ENCODE measurements at regions not wholly inside any gene's neighbourhood (a gene's known extent, or its start where the extent isn't known, plus 50 kb on each side); places are given as distances from the start of the nearest gene placed in this dataset.

DNA sequence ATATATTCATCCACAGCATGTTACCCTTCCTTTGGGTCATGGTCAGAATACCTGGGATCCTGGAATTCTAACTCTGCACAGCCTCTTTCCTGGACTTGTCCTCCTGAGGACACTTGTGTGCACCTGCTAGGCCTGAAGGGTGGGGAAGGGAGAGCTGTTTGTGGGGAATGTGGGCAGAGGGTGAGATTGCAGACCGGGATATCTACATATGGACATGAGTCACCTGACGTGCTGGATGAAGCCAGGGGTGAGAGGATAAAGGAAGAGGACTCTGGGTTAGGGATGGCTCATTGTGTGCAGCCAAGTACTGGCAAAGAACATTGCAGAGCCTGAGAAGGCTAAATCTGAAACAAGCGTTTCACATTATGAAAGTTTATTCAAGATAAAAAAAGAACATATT, 241.4 kb upstream of the RPS23 start:
- in situ Hi-C loops (cut with HindIII; ENCODE audit: low pct_unique_long_range_greater_than_20kb, low sequenced_read_pairs), result no loop called here
- DNase-seq (ENCODE audit: low read depth, low spot score) (no peak), ATAC-seq (no peak)
- CTCF ChIA-PET, result no interaction called here
- no peak overlapping the region for H3K4me3 ChIP-seq (ENCODE audit: low read depth in 2 of 2, low read length in 2 of 2)
- H3K4me1 ChIP-seq (ENCODE audit: control insufficient read depth, insufficient read depth, low read length), result no peaks in the 10 kb centered on the region
- no peaks in the 10 kb centered on the region for H3K9me3 ChIP-seq (ENCODE audit: control insufficient read depth, insufficient read depth, low read depth, low read length)
- no TSS peak for BruUV-seq (replicated peaks)
- POLR2A ChIA-PET, result no interaction called here
- H3K27ac ChIP-seq (ENCODE audit: low read length), result no peak overlapping the region
- no peaks in the 10 kb centered on the region for H3K27me3 ChIP-seq (ENCODE audit: control insufficient read depth, insufficient read depth, low read length)
- TF ChIP-seq, protein P1, sequence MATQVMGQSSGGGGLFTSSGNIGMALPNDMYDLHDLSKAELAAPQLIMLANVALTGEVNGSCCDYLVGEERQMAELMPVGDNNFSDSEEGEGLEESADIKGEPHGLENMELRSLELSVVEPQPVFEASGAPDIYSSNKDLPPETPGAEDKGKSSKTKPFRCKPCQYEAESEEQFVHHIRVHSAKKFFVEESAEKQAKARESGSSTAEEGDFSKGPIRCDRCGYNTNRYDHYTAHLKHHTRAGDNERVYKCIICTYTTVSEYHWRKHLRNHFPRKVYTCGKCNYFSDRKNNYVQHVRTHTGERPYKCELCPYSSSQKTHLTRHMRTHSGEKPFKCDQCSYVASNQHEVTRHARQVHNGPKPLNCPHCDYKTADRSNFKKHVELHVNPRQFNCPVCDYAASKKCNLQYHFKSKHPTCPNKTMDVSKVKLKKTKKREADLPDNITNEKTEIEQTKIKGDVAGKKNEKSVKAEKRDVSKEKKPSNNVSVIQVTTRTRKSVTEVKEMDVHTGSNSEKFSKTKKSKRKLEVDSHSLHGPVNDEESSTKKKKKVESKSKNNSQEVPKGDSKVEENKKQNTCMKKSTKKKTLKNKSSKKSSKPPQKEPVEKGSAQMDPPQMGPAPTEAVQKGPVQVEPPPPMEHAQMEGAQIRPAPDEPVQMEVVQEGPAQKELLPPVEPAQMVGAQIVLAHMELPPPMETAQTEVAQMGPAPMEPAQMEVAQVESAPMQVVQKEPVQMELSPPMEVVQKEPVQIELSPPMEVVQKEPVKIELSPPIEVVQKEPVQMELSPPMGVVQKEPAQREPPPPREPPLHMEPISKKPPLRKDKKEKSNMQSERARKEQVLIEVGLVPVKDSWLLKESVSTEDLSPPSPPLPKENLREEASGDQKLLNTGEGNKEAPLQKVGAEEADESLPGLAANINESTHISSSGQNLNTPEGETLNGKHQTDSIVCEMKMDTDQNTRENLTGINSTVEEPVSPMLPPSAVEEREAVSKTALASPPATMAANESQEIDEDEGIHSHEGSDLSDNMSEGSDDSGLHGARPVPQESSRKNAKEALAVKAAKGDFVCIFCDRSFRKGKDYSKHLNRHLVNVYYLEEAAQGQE (IDR thresholded peaks at IDR 0.05; ENCODE audit: insufficient read depth in 1 of 2, low read depth in 2 of 2, low read length in 1 of 2), result no peak
- no peak for TF ChIP-seq TCF7L2 (IDR thresholded peaks at IDR 0.05; ENCODE audit: low read depth, low read length)
- TF ChIP-seq, protein P2, sequence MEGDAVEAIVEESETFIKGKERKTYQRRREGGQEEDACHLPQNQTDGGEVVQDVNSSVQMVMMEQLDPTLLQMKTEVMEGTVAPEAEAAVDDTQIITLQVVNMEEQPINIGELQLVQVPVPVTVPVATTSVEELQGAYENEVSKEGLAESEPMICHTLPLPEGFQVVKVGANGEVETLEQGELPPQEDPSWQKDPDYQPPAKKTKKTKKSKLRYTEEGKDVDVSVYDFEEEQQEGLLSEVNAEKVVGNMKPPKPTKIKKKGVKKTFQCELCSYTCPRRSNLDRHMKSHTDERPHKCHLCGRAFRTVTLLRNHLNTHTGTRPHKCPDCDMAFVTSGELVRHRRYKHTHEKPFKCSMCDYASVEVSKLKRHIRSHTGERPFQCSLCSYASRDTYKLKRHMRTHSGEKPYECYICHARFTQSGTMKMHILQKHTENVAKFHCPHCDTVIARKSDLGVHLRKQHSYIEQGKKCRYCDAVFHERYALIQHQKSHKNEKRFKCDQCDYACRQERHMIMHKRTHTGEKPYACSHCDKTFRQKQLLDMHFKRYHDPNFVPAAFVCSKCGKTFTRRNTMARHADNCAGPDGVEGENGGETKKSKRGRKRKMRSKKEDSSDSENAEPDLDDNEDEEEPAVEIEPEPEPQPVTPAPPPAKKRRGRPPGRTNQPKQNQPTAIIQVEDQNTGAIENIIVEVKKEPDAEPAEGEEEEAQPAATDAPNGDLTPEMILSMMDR (IDR thresholded peaks at IDR 0.05), result no peak
- no peak for TF ChIP-seq SIN3A (IDR thresholded peaks at IDR 0.05; ENCODE audit: borderline replicate concordance, insufficient read depth, low read depth, low read length)
- no peak for TF ChIP-seq POLR2AphosphoS5 (IDR thresholded peaks at IDR 0.05; ENCODE audit: low read depth, low read length)
- H3K36me3 ChIP-seq (ENCODE audit: control insufficient read depth, insufficient read depth, low read length), result no peaks in the 10 kb centered on the region
- intact Hi-C loops (cut with micrococcal nuclease; ENCODE audit: unreplicated experiment), result no loop called here

DNA sequence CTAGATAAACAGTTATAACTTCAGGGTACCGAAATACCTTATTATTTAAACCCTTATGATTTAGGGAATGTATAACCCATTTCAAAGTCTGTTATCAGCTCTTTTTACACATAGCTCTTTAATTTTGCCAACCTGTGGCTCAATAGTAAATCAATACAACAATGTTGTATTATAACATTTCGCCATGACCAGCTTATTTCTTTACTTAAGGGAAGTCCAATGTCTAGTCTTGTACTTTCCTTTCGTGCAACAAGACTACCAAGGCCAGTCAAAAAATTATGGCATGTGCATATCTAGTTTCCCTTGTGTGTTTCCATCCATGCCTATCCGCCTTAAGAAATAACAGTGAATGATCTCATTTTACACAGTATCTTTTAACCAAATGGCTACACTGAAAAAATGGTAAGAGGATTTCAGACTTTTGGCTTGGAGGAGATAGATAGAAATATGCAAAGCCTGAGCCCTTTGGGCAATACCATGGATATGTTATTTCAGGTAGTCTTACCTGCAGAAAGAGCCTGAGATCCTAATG, 239.5 kb upstream of the RPS23 start:
- H3K27me3 ChIP-seq (ENCODE audit: control insufficient read depth, insufficient read depth, low read length), result no peaks in the 10 kb centered on the region
- ChIA-PET POLR2A (no interaction called here), CTCF (no interaction called here)
- in situ Hi-C loops (cut with HindIII; ENCODE audit: low pct_unique_long_range_greater_than_20kb, low sequenced_read_pairs), result no loop called here
- TF ChIP-seq, protein P2 (IDR thresholded peaks at IDR 0.05), result no peak
- TF ChIP-seq TCF7L2 (IDR thresholded peaks at IDR 0.05; ENCODE audit: low read depth, low read length) (no peak), POLR2AphosphoS5 (IDR thresholded peaks at IDR 0.05; ENCODE audit: low read depth, low read length) (no peak), SIN3A (IDR thresholded peaks at IDR 0.05; ENCODE audit: borderline replicate concordance, insufficient read depth, low read depth, low read length) (no peak)
- no peak overlapping the region for H3K4me3 ChIP-seq (ENCODE audit: low read depth in 2 of 2, low read length in 2 of 2)
- ATAC-seq, result no peak
- H3K4me1 ChIP-seq (ENCODE audit: control insufficient read depth, insufficient read depth, low read length), result no peaks in the 10 kb centered on the region
- no peaks in the 10 kb centered on the region for H3K9me3 ChIP-seq (ENCODE audit: control insufficient read depth, insufficient read depth, low read depth, low read length)
- intact Hi-C loops (cut with micrococcal nuclease; ENCODE audit: unreplicated experiment), result no loop called here
- H3K36me3 ChIP-seq (ENCODE audit: control insufficient read depth, insufficient read depth, low read length), result no peaks in the 10 kb centered on the region
- H3K27ac ChIP-seq (ENCODE audit: low read length), result no peak overlapping the region
- DNase-seq (ENCODE audit: low read depth, low spot score), result no peak
- no TSS peak for BruUV-seq (replicated peaks)
